H1 (cell line): ENCODE measurements at regions not wholly inside any gene's neighbourhood (a gene's known extent, or its start where the extent isn't known, plus 50 kb on each side); places are given as distances from the start of the nearest gene placed in this dataset.

Source experiments
- CTCF ChIA-PET: fragments of 300-600 bp; sonication (Branson Sonifier 250); formaldehyde crosslinking; loops from one replicate; lab custom pipeline; 2021; ENCODE audit not compliant: partially characterized antibody; lab: Charles Lee
- POLR2A ChIA-PET: fragments of 300-600 bp; sonication (Branson Sonifier 250); formaldehyde crosslinking; loops from one replicate; lab custom pipeline; 2021; ENCODE audit warnings: inconsistent platforms; ENCODE audit not compliant: partially characterized antibody; lab: Charles Lee
- DNase-seq, 2 experiments: peaks; one replicate each; pipeline versions ENCODE4 v3.0.0 to v3.0.0-alpha.2; 2010 to 2022; ENCODE audit warnings: low spot score in 2 of 2, low read depth in 1 of 2, mixed read lengths in 1 of 2
- FAIRE-seq: peaks from 2 replicates; lab custom pipeline; 2011; peaks lifted over from hg19 to GRCh38; lab: Jason Lieb, UNC
- H2AFZ ChIP-seq: 2 replicates; pipeline ENCODE4 v1.8.1; 2012; ENCODE audit warnings: low read length, inconsistent platforms
- H2AK5ac ChIP-seq: 2 replicates; pipeline ENCODE4 v1.6.1; 2013; ENCODE audit warnings: low read depth, low read length
- H2BK120ac ChIP-seq: replicated peaks from 2 replicates; pipeline ENCODE3; 2013; ENCODE audit warnings: low read depth, low read length, inconsistent platforms
- H2BK12ac ChIP-seq: 2 replicates; pipeline ENCODE4 v1.6.1; 2013; ENCODE audit warnings: low read depth, low read length
- H2BK15ac ChIP-seq: 2 replicates; pipeline ENCODE4 v1.6.1; 2013; ENCODE audit warnings: low read length
- H2BK20ac ChIP-seq: 2 replicates; pipeline ENCODE4 v1.6.1; 2013; ENCODE audit warnings: low read length
- H2BK5ac ChIP-seq: 2 replicates; pipeline ENCODE4 v1.6.1; 2013; ENCODE audit warnings: low read depth, low read length
- H3K14ac ChIP-seq: 2 replicates; pipeline ENCODE4 v1.6.1; 2013; ENCODE audit warnings: inconsistent platforms; ENCODE audit not compliant: insufficient read length
- H3K18ac ChIP-seq: 2 replicates; pipeline ENCODE4 v1.6.1; 2013; ENCODE audit warnings: low read length; ENCODE audit errors: extremely low read depth
- H3K23ac ChIP-seq: 2 replicates; pipeline ENCODE4 v1.6.1; 2013; ENCODE audit warnings: inconsistent platforms; ENCODE audit not compliant: insufficient read length
- H3K23me2 ChIP-seq: 2 replicates; pipeline ENCODE4 v1.6.1; 2013; ENCODE audit warnings: low read depth, low read length
- H3K27ac ChIP-seq: 2 replicates; pipeline ENCODE4 v1.6.1; 2011; ENCODE audit warnings: low read depth, low read length, inconsistent platforms
- H3K27me3 ChIP-seq, 4 experiments: replicated peaks in 1 of 4; 1 replicate in 1 of 4; 2 replicates in 3 of 4; pipeline versions ENCODE4 v1.6.1 to v1.8.1; 2011 to 2013; ENCODE audit warnings: low read length in 3 of 4, mild to moderate bottlenecking in 3 of 4, inconsistent platforms in 2 of 4, mixed read lengths in 2 of 4, moderate library complexity in 1 of 4; ENCODE audit not compliant: control insufficient read depth in 3 of 4, insufficient read depth in 3 of 4; ENCODE audit errors: extremely low read depth in 1 of 4
- H3K36me3 ChIP-seq, 4 experiments: 2 replicates each; pipeline versions ENCODE4 v1.6.1 to v1.8.1; 2011 to 2013; ENCODE audit warnings: mild to moderate bottlenecking in 4 of 4, low read length in 3 of 4, moderate library complexity in 2 of 4, control low read depth in 1 of 4, inconsistent platforms in 1 of 4; ENCODE audit not compliant: insufficient read depth in 4 of 4, control insufficient read depth in 2 of 4
- H3K4ac ChIP-seq: replicated peaks from 2 replicates; pipeline ENCODE3; 2013; ENCODE audit warnings: low read length, low read depth, mixed read lengths, inconsistent platforms; ENCODE audit not compliant: insufficient read length
- H3K4me1 ChIP-seq, 4 experiments: replicated peaks in 1 of 4; 1 replicate in 1 of 4; 2 replicates in 3 of 4; pipeline versions ENCODE4 v1.6.1 to v1.8.1; 2011 to 2013; ENCODE audit warnings: low read length in 3 of 4, inconsistent platforms in 2 of 4, mixed read lengths in 1 of 4; ENCODE audit not compliant: insufficient read depth in 4 of 4, control insufficient read depth in 3 of 4
- H3K4me2 ChIP-seq, 2 experiments: 2 replicates each; pipeline versions ENCODE4 v1.6.1 to v1.8.1; 2011 to 2013; ENCODE audit warnings: low read depth in 2 of 2, low read length in 2 of 2, control low read depth in 1 of 2, inconsistent platforms in 1 of 2, mild to moderate bottlenecking in 1 of 2; ENCODE audit not compliant: insufficient read depth in 1 of 2
- H3K4me3 ChIP-seq, 4 experiments: fragments of 200-600, 300-600 bp in 1 of 4; sonication (generic), shearing (Covaris generic), sonication (Bioruptor Twin) in 1 of 4; 2 replicates each; pipeline versions ENCODE4 v1.5.1 to v1.8.1; 2011 to 2016; ENCODE audit warnings: low read length in 4 of 4, low read depth in 3 of 4, control low read depth in 2 of 4, inconsistent platforms in 2 of 4, mild to moderate bottlenecking in 2 of 4, mixed read lengths in 1 of 4, moderate library complexity in 1 of 4; ENCODE audit not compliant: insufficient read depth in 2 of 4; ENCODE audit errors: extremely low read depth in 1 of 4
- H3K56ac ChIP-seq: replicated peaks from 2 replicates; pipeline ENCODE3; 2013; ENCODE audit warnings: low read depth, mild to moderate bottlenecking, mixed read lengths, low read length, inconsistent platforms; ENCODE audit not compliant: insufficient read length
- H3K79me1 ChIP-seq: 2 replicates; pipeline ENCODE4 v1.6.1; 2013; ENCODE audit warnings: low read depth, low read length, control low read depth
- H3K79me2 ChIP-seq, 2 experiments: 2 replicates each; pipeline versions ENCODE4 v1.6.1 to v1.8.1; 2012 to 2013; ENCODE audit warnings: low read length in 2 of 2, mild to moderate bottlenecking in 2 of 2, inconsistent platforms in 1 of 2; ENCODE audit not compliant: insufficient read depth in 2 of 2, control insufficient read depth in 1 of 2
- H3K9ac ChIP-seq, 4 experiments: replicated peaks in 1 of 4; 1 replicate in 1 of 4; 2 replicates in 3 of 4; pipeline versions ENCODE4 v1.6.1 to v1.8.1; 2011 to 2013; ENCODE audit warnings: low read depth in 3 of 4, low read length in 3 of 4, control low read depth in 2 of 4, mild to moderate bottlenecking in 2 of 4, moderate library complexity in 2 of 4, inconsistent platforms in 1 of 4; ENCODE audit errors: extremely low read depth in 1 of 4
- H3K9me3 ChIP-seq, 2 experiments: 2 replicates each; pipeline versions ENCODE4 v1.6.1 to v1.8.1; 2012 to 2013; ENCODE audit warnings: mild to moderate bottlenecking in 2 of 2, moderate library complexity in 2 of 2, control low read depth in 1 of 2, inconsistent platforms in 1 of 2, low read depth in 1 of 2, low read length in 1 of 2, mixed read lengths in 1 of 2; ENCODE audit not compliant: insufficient read depth in 2 of 2
- H4K20me1 ChIP-seq, 2 experiments: replicated peaks in 1 of 2; 2 replicates each; pipeline versions ENCODE3 to v1.8.1; 2011 to 2013; ENCODE audit warnings: inconsistent platforms in 2 of 2, low read length in 2 of 2, mild to moderate bottlenecking in 1 of 2; ENCODE audit not compliant: insufficient read depth in 2 of 2, control insufficient read depth in 1 of 2
- H4K5ac ChIP-seq: 2 replicates; pipeline ENCODE4 v1.6.1; 2013; ENCODE audit warnings: low read length, low read depth, mixed read lengths, inconsistent platforms; ENCODE audit not compliant: insufficient read length
- H4K8ac ChIP-seq: 2 replicates; pipeline ENCODE4 v1.8.0; 2013; ENCODE audit warnings: mild to moderate bottlenecking, moderate library complexity, low read length, inconsistent platforms; ENCODE audit not compliant: insufficient read depth; ENCODE audit errors: extremely low read depth
- H4K91ac ChIP-seq: replicated peaks from 2 replicates; pipeline ENCODE3; 2013; ENCODE audit warnings: low read length, mixed read lengths, inconsistent platforms; ENCODE audit not compliant: insufficient read length
- FOSL1 ChIP-seq: IDR thresholded peaks from 2 replicates; pipeline ENCODE4 v1.6.1; 2011; ENCODE audit warnings: mild to moderate bottlenecking, low read depth, low read length, moderate library complexity; ENCODE audit not compliant: insufficient read depth
- HDAC2 ChIP-seq, 2 experiments: fragments of 300-600 bp in 1 of 2; sonication (generic) in 1 of 2; IDR thresholded peaks; 2 replicates each; pipeline ENCODE4 v1.6.1; 2011 to 2012; ENCODE audit warnings: low read depth in 2 of 2, low read length in 2 of 2, mild to moderate bottlenecking in 2 of 2, moderate library complexity in 2 of 2, borderline replicate concordance in 1 of 2, inconsistent platforms in 1 of 2
- TAF1 ChIP-seq: IDR thresholded peaks from 2 replicates; pipeline ENCODE4 v1.6.1; 2011; ENCODE audit warnings: mild to moderate bottlenecking, low read depth, low read length
- WGBS, 2 experiments: shearing (Covaris generic) in 1 of 2; methylation state at CpG; one replicate each; pipeline versions ENCODE4 v1.1.6 to v1.1.7; 2013 to 2015; ENCODE audit warnings: low lambda C conversion rate in 2 of 2, mixed read lengths in 2 of 2, inconsistent platforms in 1 of 2, low coverage in 1 of 2, missing lambda C conversion rate in 1 of 2; ENCODE audit not compliant: insufficient replicate concordance in 2 of 2, insufficient coverage in 1 of 2, insufficient read length in 1 of 2; ENCODE audit errors: extremely low coverage in 1 of 2, missing lambda C conversion rate in 1 of 2; 5-methylcytosine and 5-hydroxymethylcytosine counted together

DNA sequence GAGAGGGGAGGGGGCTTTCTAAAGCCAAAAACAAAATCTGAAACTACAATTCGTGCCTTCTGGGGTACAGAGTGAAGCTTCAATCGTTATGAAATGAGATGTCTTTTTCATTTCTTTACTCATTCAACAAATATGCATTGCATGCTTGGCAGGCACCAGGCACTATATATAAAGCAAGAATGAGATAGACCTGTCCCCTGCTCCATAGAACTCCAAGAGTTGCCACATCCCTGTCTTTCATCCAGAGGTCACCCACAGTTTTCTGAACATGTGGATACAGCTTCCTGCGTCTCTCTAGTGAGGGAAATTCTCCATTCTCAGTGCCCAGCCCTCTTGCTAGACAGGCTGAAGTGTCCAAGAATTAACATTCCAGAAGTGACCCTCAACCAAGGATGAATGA, 343.2 kb upstream of the MAF start:
- Histone ChIP-seq H2BK15ac (no peak overlapping the region), H3K9me3 (no peaks in the 10 kb centered on the region), H2AFZ (no peak overlapping the region), H3K56ac (no peak overlapping the region), H2AK5ac (no peak overlapping the region), H3K27ac (no peak overlapping the region), H3K14ac (no peak overlapping the region), H4K20me1 (no peaks in the 10 kb centered on the region), H2BK20ac (no peak overlapping the region), H2BK120ac (no peak overlapping the region), H4K8ac (no peak overlapping the region), H2BK12ac (no peak overlapping the region), H3K79me2 (no peaks in the 10 kb centered on the region), H4K91ac (no peak overlapping the region), H3K27me3 (no peaks in the 10 kb centered on the region), H2BK5ac (no peak overlapping the region), H3K4ac (no peak overlapping the region), H4K5ac (no peak overlapping the region), H3K36me3 (no peaks in the 10 kb centered on the region), H3K23me2 (no peaks in the 10 kb centered on the region), H3K4me1 (no peaks in the 10 kb centered on the region), H3K79me1 (no peaks in the 10 kb centered on the region), H3K23ac (no peak overlapping the region), H3K18ac (no peak overlapping the region), H3K9ac (no peak overlapping the region), H3K4me2 (no peak overlapping the region), H3K4me3 (no peak overlapping the region)
- 94% methylated on average over 3 of the region's 3 CpGs; no CpG with 5 or more reads in 1 of the 2 experiments for WGBS, 2 experiments
- no peak for DNase-seq
- ChIA-PET POLR2A (interaction anchor here (0.7 kb wide), 1 partner anchor 52 kb away, joined by 3 read pairs; no protein-coding TSS in a partner anchor), CTCF (no interaction called here)
- FAIRE-seq: no peak
- TF ChIP-seq FOSL1: no peak
- no peak for TF ChIP-seq TAF1
- TF ChIP-seq HDAC2 (IDR thresholded peaks at IDR 0.05; ENCODE audit: borderline replicate concordance in 1 of 2, low read depth in 2 of 2, low read length in 2 of 2): no peak
